Fibroblast of skin of left quadriceps (primary cell): ENCODE measurements at regions not wholly inside any gene's neighbourhood (a gene's known extent, or its start where the extent isn't known, plus 50 kb on each side); places are given as distances from the start of the nearest gene placed in this dataset.

ENCODE experiments used
- DNase-seq, 2 experiments: peaks; one replicate each; pipeline ENCODE4 v3.0.0-alpha.2; 2013; ENCODE audit warnings: low read depth in 2 of 2

DNA sequence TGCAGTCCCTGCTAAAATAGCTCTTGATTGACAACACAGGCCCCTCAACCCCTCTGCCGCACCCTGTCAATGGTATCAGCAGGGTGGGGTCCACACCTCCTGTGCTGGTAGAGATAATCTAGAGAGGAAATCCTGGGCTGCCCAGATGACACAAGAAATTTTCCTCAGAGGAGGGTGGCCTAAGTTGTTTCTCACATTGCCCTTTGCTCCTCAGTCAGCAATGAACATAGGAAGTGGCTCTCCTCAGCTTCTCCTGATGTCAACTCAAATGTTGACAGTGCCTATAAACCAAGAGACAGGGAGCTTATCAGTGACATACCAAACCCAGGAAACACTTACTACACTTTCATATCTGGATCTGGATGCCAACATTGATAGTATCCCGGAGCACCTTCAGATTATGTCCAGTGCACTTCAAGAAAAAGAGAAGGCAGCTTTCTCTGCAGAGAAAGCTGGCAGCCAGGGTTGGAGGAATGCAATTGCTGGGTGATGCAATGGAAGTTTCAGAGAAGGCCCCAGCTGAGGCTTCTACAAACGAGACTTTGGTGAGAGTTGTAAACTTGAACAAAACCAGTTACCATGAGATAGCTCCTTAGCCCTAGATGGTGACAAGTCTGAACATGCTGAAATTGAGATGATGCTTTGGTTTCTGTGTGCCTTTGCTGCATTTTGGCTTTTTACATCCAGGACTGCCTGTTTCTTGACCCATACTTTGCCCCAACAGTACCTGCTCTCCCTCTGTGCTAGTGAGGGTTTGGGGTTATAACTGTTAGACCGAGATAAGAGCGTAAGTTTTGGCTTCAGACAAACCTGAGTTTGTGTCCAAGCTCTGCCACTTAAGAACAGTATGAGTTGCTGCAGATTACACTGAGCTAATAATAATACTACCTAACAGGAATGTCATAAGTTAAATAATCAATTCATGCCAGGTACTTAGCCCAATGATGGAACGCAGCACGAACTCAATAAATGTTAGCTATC is 183.5 kb downstream of the NUAK1 start:
- no peak for DNase-seq

GRCh38 chr12:105955976-105956375 is 182.8 kb downstream of the NUAK1 start:
- no peak for DNase-seq

- DNase-seq = no peak
Measured at GRCh38 chr12:105956662-105957457, 181.9 kb downstream of the NUAK1 start.

DNA sequence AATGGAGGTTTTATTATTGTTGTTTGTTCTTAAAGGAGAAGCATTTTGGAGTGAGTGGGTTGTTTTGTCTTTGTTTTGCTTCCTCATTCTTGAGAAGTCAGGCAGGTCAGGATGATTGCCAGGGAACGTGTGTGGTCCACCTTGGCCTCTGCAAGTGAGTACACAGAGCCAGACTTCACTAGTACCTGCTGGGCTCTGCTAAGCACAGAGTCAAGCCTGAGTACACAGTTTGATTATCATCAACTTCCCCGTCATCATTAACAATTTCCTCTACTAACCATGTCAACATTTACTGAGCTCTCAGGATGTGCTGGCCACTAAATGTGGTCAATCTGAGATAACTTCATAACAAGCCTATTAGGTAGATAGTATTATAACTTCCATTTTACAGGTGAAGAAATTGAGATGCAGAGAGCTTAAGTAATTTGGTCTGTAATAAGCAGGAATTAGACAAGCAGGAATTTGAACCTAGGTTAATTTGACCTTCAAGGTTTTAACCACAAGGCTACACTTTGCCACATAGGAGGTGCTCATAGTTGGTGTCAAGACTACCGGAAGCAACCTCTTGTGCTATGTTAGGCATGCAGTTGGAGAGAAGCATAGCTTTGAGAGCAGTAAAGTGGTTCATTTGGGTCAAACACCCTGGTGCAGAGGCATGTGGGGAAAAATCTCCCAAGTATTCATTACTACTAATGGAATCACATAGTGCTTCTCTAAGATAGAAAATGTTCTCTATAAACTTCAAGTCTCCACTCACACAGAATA is 178.3 kb downstream of the NUAK1 start:
- DNase-seq = no peak

GRCh38 chr12:105961821-105962671 is 176.7 kb downstream of the NUAK1 start:
- DNase-seq = no peak

DNA sequence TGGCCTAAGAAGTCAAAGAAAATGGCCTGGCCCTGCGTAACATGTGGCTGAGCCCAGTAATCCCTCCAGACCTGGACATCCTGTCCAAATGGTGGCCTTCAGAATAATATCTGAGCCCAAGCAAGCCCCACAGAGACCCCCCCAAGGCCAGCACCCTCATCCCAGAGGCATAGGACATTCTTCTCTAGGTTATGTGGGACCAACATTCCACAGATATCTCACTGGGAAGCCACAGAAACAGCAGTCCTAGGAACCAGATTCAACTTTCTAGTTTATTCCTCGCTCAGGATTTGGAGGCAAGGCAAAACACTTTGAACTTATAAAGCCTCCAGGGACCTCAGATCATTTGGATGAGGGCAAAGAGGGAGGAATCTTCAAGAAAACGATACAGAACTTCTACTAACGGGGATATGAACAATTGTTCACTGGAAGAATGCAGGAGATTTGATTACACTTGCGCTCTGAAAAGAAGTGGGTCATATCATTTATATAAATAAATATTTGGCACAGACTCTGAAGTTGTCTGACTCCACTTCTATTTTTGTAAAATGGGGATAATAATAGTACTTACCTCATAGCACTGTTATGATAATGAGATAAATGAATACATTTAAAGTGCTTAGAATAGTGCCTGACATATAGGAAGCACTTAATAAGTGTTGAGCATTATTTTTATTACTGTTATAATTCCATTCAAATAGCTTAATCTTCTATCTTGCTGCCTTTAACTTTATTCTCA is 171.5 kb downstream of the NUAK1 start:
- DNase-seq = no peak

DNA sequence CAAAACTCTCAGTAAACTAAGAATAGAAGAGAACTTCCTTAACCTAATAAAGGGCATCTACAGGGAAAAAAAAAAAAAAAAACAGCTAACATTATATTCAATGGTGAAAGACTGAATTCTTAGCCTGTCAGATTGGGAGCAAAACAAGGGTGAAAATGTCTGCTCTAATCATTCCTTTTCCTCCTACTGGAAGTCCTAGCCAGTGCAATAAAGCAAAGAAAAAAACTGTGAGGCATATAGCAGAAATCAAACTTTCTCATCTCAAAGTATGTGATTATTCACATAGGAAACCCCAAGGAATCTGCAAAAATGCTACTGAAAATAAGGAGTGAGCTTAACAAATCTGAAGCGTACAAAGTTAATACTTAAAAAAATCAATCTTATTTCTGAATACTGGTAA is 170.7 kb downstream of the NUAK1 start:
- no peak for DNase-seq

DNA sequence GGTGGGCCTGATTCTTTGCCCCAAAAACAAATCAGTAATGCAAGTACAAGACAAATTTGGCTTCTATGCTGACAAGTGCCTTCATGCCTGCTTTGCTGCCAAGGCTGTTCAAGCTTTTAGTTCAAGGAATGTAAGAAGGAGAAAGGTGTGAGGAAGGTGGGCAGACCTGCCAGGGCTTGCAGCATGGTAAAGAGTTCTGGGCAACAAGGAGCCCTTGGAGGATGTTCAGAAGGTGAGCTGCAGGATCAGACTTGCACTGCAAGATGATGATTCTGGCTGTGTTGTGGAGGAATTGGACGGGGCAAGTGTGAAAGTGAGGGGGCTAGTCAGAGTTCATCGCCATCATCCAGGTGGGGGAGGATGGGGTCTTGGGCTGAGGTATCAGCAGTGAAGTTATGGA is 167.9 kb downstream of the NUAK1 start:
- DNase-seq = no peak

- DNase-seq = no peak
Measured at GRCh38 chr12:105974738-105975137, 164.0 kb downstream of the NUAK1 start.

- DNase-seq = no peak
Measured at GRCh38 chr12:105975351-105975750, 163.4 kb downstream of the NUAK1 start.

DNA sequence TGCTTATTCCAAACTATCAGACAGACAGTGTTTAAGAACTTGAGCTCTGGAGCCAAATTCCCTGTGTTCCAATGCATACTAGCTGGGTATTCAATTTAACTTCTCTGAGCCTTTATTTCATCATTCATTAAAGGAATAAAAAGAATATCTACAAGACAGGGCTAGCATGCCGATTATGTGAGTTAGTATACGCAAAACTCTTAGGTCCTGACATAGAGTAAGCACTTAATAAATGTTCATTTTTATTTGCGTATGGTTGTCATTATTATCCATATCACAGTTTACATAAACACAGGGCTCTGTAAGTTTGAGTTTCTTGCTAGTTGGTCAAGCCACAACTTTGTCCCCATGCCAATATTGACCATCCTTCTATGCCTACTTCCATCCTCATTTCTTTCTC is 161.5 kb downstream of the NUAK1 start:
- DNase-seq = no peak

GRCh38 chr12:105977652-105978051 is 161.1 kb downstream of the NUAK1 start:
- DNase-seq = peak; percentile 58 to 61

DNA sequence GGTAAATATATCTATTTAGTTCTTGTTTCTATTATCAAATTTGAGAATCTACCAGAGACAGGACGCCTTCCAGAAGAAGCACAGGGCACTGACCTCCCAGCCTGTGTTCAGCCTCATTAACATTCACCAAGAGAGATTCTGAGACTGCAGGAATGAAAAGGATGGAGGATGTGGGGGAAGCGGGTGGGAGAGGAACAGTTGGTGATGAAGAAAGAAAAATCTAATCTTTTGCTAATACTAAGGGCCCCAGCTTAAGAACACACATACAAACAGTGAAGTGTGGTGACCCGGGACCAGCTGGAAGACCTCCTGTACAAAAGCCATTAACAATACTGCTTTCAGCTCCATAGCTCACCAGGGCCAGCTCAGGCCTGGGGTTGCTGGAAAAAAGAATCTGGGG is 160.5 kb downstream of the NUAK1 start:
- DNase-seq = no peak

GRCh38 chr12:105978686-105979085 is 160.1 kb downstream of the NUAK1 start:
- no peak for DNase-seq

- no peak for DNase-seq
Measured at GRCh38 chr12:105980085-105980484, 158.7 kb downstream of the NUAK1 start.

DNA sequence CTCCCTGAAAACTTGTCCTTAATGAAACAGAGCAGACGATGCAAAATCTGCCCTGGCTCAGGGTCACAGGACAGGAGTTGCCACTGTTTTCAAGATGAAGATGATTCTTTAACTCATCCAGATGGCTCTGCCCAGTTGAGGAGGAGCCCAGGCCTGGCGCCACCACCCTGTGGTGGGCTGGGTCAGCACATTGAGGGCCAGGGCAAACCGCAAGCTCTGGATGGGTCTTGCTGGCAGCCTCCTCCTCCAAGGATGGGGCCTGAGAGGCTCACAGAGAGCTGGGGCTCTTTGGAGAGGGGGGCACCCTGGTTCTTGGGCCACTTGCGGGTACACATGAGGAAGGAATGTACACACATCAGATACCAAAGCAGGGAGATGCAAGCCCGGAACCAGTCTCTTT is 158.2 kb downstream of the NUAK1 start:
- DNase-seq = no peak

GRCh38 chr12:105982022-105982421 is 156.7 kb downstream of the NUAK1 start:
- DNase-seq = no peak

- DNase-seq = peak; percentile 75 to 82
Measured at GRCh38 chr12:105983622-105984320, 155.0 kb downstream of the NUAK1 start.

- DNase-seq = no peak
Measured at GRCh38 chr12:105985383-105985782, 153.4 kb downstream of the NUAK1 start.
